Lower leg skin (tissue), 4 donors: ENCODE measurements at regions not wholly inside any gene's neighbourhood (a gene's known extent, or its start where the extent isn't known, plus 50 kb on each side); places are given as distances from the start of the nearest gene placed in this dataset.
"Not testable (repeated sequence)": the region's sequence is repeated elsewhere in the genome, so short reads cannot be mapped to it uniquely, and the experiment has no call there.

ENCODE experiments used
- DNase-seq, 2 donors: peaks; one replicate each; pipeline ENCODE4 v3.0.0-alpha.2; 2019; ENCODE audit warnings: low spot score in 2 of 2
- H3K4me3 ChIP-seq: fragments of 200-600 bp; sonication (generic); 2 replicates; pipeline ENCODE4 v1.5.1; 2017; ENCODE audit warnings: mild to moderate bottlenecking, low read depth; ENCODE audit not compliant: poor library complexity, severe bottlenecking
- POLR2A ChIP-seq, 2 donors: fragments of 450-650 bp; IDR thresholded peaks; one replicate each; pipeline ENCODE4 v1.6.1; 2016 to 2017; ENCODE audit warnings: antibody characterized with exemption in 2 of 2, mild to moderate bottlenecking in 1 of 2, moderate library complexity in 1 of 2
- WGBS, 2 donors: methylation state at CpG; one replicate each; pipeline ENCODE4 v1.1.5; 2018; 5-methylcytosine and 5-hydroxymethylcytosine counted together
- intact Hi-C: fragments of 100-400 bp; cut with DNase I; formaldehyde crosslinking; loops from one replicate; pipeline ENCODE4 v1.15.0; 2023; ENCODE audit warnings: low total_unique reads
- TF ChIP-seq, protein P1 (sequence below), 3 donors: fragments of 450-650 bp; IDR thresholded peaks; one replicate each; pipeline ENCODE4 v1.5.1; 2016; ENCODE audit warnings: antibody characterized with exemption in 3 of 3, mild to moderate bottlenecking in 3 of 3, moderate library complexity in 2 of 3

DNA sequence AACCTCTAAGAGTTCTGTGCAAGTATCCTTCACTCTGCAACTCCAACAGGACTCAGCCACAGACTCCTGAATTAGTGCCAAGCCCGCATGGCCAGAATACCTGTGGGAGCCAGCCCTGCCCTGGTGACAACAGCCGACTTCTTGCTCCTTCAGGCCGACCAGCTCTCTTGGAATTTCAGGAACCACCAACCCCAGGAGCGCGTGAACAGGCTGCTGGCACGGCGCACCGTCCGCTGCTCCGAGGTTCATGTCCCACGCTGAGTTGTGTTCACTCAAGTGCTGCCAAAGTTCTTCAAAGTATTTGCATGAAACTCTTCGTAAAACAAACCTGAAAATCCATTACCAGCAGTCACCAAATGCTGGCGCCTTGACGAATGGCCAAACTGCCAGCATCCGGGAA is 232.8 kb downstream of the NR2F1-AS1 start:
- no peak for DNase-seq
- intact Hi-C loops = no loop called here
- no peak overlapping the region for H3K4me3 ChIP-seq
- no peak for TF ChIP-seq POLR2A (IDR thresholded peaks at IDR 0.05)
- 78 to 86% methylated on average over 15 of the region's 15 CpGs for WGBS, 2 donors

DNA sequence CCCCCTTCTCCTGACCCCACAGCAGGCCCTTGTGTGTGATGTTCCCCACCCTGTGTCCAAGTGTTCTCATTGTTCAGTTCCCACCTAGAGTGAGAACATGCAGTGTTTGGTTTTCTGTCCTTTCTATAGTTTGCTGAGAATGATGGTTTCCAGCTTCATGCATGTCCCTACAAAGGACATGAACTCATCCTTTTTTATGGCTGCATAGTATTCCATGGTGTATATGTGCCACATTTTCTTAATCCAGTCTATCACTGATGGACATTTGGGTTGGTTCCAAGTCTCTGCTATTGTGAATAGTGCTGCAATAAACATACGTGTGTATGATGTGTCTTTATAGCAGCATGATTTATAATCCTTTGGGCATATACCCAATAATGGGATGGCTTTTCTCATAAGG is 234.2 kb downstream of the NR2F1-AS1 start:
- H3K4me3 ChIP-seq, intact Hi-C loops, DNase-seq: not testable (repeated sequence)
- 19 to 52% methylated on average over 1 of the region's 1 CpG for WGBS, 2 donors

DNA sequence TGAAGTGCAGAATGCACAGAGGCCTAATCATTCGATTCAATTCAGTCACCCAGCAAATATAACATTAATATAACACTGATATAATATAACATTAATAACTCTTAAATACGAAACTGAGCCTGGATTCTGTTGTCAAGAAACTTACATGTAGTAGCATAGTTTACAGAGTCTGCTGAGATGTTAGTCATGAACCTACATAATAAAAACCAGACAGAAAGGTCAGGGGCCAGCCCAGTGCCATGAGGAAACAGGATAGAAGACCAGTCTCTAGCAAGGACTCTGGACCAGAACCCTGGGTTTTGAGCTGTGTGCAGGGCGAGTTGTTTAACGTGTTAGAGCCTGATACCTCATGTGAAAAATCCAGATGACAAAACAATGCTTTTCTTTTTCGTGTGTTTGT is 234.7 kb downstream of the NR2F1-AS1 start:
- DNase-seq = no peak
- WGBS, 2 donors = 84 to 88% methylated on average over 5 of the region's 5 CpGs

DNA sequence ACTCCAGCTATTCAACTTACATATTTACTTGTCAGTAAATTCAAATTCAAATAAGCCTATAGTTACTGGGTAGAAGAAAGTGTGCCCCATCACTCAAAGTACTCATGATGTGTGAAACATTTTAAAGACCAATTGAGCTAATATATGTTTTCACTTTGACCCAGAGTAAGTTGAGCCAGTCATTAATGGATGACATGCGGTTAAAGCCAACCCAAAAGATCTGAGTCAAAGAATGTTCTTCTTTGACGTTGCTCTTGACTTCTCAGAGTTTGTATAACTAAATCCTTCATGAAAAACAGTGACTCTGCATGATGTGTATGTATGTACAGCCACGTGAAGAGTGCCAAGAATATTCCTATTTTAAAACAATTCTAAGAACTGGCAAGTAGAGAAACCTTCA is 237.4 kb downstream of the NR2F1-AS1 start:
- WGBS, 2 donors = 73 to 75% methylated on average over 3 of the region's 3 CpGs
- TF ChIP-seq, protein P1, sequence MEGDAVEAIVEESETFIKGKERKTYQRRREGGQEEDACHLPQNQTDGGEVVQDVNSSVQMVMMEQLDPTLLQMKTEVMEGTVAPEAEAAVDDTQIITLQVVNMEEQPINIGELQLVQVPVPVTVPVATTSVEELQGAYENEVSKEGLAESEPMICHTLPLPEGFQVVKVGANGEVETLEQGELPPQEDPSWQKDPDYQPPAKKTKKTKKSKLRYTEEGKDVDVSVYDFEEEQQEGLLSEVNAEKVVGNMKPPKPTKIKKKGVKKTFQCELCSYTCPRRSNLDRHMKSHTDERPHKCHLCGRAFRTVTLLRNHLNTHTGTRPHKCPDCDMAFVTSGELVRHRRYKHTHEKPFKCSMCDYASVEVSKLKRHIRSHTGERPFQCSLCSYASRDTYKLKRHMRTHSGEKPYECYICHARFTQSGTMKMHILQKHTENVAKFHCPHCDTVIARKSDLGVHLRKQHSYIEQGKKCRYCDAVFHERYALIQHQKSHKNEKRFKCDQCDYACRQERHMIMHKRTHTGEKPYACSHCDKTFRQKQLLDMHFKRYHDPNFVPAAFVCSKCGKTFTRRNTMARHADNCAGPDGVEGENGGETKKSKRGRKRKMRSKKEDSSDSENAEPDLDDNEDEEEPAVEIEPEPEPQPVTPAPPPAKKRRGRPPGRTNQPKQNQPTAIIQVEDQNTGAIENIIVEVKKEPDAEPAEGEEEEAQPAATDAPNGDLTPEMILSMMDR (IDR thresholded peaks at IDR 0.05) = no peak
- no peak for TF ChIP-seq POLR2A (IDR thresholded peaks at IDR 0.05)
- no peak for DNase-seq
- intact Hi-C loops = no loop called here
- H3K4me3 ChIP-seq = no peak overlapping the region

More for the DNA sequence above, 234.7 kb downstream of the NR2F1-AS1 start:
- no peak overlapping the region for H3K4me3 ChIP-seq
- TF ChIP-seq POLR2A (IDR thresholded peaks at IDR 0.05) = no peak
- TF ChIP-seq, protein P1 (IDR thresholded peaks at IDR 0.05) = no peak
- intact Hi-C loops = no loop called here

DNA sequence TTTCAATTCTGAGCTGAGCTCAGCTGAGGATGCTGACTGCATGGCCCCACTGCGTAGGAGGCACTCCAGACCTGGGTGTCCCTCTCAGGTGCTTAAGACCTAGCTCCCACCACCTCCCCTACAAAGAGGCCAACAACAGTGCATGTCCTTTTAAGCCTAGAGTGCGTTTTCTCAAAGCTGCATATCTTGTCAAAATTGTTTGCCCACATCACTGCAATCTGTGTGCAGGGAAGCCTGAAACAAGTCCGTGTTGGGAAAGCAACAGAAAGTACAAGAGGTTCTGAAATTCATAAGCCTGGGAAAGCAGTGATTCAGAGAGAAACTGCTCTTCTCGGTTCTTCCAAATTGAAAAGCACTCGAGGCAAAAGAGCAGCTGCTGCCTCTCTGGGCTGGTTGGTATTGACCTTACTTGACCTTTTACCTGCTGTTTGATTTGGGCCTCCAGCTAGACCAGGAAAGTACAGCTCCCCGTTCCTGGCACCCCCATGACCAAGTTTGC is 238.4 kb downstream of the NR2F1-AS1 start:
- DNase-seq = no peak
- intact Hi-C loops = no loop called here
- TF ChIP-seq, protein P1 (IDR thresholded peaks at IDR 0.05) = no peak
- TF ChIP-seq POLR2A (IDR thresholded peaks at IDR 0.05) = no peak
- WGBS, 2 donors = 51 to 60% methylated on average over 6 of the region's 6 CpGs
- H3K4me3 ChIP-seq = no peak overlapping the region

DNA sequence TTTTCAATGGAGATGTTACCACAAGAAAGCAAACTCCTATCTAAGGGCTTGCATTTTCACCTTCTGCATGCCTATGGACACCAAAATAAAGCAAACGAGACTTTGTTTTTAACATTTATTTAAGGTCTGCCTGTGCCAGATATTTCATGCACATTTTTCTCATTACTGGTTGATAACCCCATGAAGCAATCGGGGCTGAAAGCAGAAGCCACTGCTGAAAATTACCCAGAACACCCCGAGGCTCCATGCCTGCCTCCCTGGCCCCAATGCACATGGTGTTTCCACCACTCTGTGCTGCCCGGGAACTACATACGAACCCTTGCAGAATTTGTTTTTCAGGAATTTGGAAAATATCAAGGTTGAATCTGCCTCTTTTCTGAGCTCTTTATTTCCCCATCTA is 240.1 kb downstream of the NR2F1-AS1 start:
- H3K4me3 ChIP-seq = no peak overlapping the region
- intact Hi-C loops = no loop called here
- TF ChIP-seq, protein P1 (IDR thresholded peaks at IDR 0.05) = no peak
- no peak for TF ChIP-seq POLR2A (IDR thresholded peaks at IDR 0.05)
- DNase-seq = no peak
- 63 to 71% methylated on average over 5 of the region's 5 CpGs for WGBS, 2 donors

DNA sequence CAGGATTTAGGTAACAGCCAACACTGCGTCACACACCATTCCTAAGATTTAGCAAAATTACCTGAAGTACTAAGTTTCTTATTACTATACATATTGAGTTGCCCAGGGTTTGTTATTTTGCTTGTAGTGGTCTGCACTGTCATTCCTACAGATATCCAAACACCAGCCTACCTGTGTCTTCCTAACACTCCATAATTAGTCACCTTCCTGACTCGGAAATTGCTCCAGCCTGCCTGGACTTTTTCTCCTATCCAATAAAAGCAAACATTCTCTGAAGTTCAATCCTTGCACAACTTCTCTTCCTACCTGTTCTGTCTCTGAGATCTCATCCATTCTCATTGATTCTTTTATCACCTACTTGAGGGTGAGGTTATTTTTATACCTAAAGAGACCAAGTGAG is 243.9 kb downstream of the NR2F1-AS1 start:
- intact Hi-C loops = no loop called here
- no peak for DNase-seq
- H3K4me3 ChIP-seq = no peak overlapping the region
- TF ChIP-seq, protein P1 (IDR thresholded peaks at IDR 0.05) = no peak
- TF ChIP-seq POLR2A (IDR thresholded peaks at IDR 0.05) = no peak
- WGBS, 2 donors = 88 to 95% methylated on average over 2 of the region's 2 CpGs
